ENCODE measurements at regions not wholly inside any gene's neighbourhood (a gene's known extent, or its start where the extent isn't known, plus 50 kb on each side); places are given as distances from the start of the nearest gene placed in this dataset.
A peak's percentile ranks its signal among the peaks of the same experiment; 100 is the strongest.

- no peak for TF ChIP-seq CTCF (IDR thresholded peaks at IDR 0.05; ENCODE audit: unreplicated experiment in 3 of 3)
- Mint-ChIP-seq H3K36me3 (ENCODE audit: low read depth) (no peaks in the 10 kb centered on the region), H3K9me3 (no peaks in the 10 kb centered on the region), H3K4me3 (no peak overlapping the region), H3K4me1 (peaks cover 18% of the 10 kb centered on the region), H3K27me3 (ENCODE audit: low read depth) (no peaks in the 10 kb centered on the region), H3K27ac (peak overlapping the region; percentile 15 to 46 (median 18))
Measured at GRCh38 chr4:53767482-53767881, 176.2 kb upstream of the LNX1 start.

GRCh38 chr4:53764761-53765490 is 173.6 kb upstream of the LNX1 start:
- H3K36me3 Mint-ChIP-seq (ENCODE audit: low read depth): peaks cover 6% of the 10 kb centered on the region
- no peaks in the 10 kb centered on the region for H3K27me3 Mint-ChIP-seq (ENCODE audit: low read depth)
- H3K4me3 Mint-ChIP-seq: no peak overlapping the region
- TF ChIP-seq CTCF (IDR thresholded peaks at IDR 0.05; ENCODE audit: unreplicated experiment in 3 of 3): no peak
- peaks cover 2% of the 10 kb centered on the region for H3K9me3 Mint-ChIP-seq
- H3K4me1 Mint-ChIP-seq: peaks cover 18% of the 10 kb centered on the region
- peak overlapping the region; percentile 97 to 99 (median 98) for H3K27ac Mint-ChIP-seq

- Mint-ChIP-seq H3K4me3 (no peak overlapping the region), H3K27ac (peak overlapping the region; percentile 97 to 99 (median 98)), H3K36me3 (ENCODE audit: low read depth) (peaks cover 6% of the 10 kb centered on the region), H3K4me1 (peaks cover 18% of the 10 kb centered on the region), H3K27me3 (ENCODE audit: low read depth) (no peaks in the 10 kb centered on the region), H3K9me3 (peaks cover 6% of the 10 kb centered on the region)
- no peak for TF ChIP-seq CTCF (IDR thresholded peaks at IDR 0.05; ENCODE audit: unreplicated experiment in 3 of 3)
Measured at GRCh38 chr4:53763813-53764597, 172.7 kb upstream of the LNX1 start.

GRCh38 chr4:53755656-53756055 is 164.4 kb upstream of the LNX1 start:
- H3K9me3 Mint-ChIP-seq: peaks cover 33% of the 10 kb centered on the region

GRCh38 chr4:53752124-53752523 is 160.8 kb upstream of the LNX1 start:
- Mint-ChIP-seq H3K36me3 (ENCODE audit: low read depth) (no peaks in the 10 kb centered on the region), H3K4me3 (no peak overlapping the region), H3K4me1 (peaks cover 19% of the 10 kb centered on the region), H3K9me3 (peaks cover 21% of the 10 kb centered on the region), H3K27ac (no peak overlapping the region), H3K27me3 (ENCODE audit: low read depth) (no peaks in the 10 kb centered on the region)
- no peak for TF ChIP-seq CTCF (IDR thresholded peaks at IDR 0.05; ENCODE audit: unreplicated experiment in 3 of 3)

More at GRCh38 chr4:53755656-53756055, 164.4 kb upstream of the LNX1 start:
- TF ChIP-seq CTCF (IDR thresholded peaks at IDR 0.05; ENCODE audit: unreplicated experiment in 3 of 3): no peak
- Mint-ChIP-seq H3K27ac (no peak overlapping the region), H3K4me1 (peaks cover 9% of the 10 kb centered on the region), H3K27me3 (ENCODE audit: low read depth) (no peaks in the 10 kb centered on the region), H3K36me3 (ENCODE audit: low read depth) (no peaks in the 10 kb centered on the region), H3K4me3 (no peak overlapping the region)
